ENCODE measurements at regions not wholly inside any gene's neighbourhood (a gene's known extent, or its start where the extent isn't known, plus 50 kb on each side); places are given as distances from the start of the nearest gene placed in this dataset.

DNA sequence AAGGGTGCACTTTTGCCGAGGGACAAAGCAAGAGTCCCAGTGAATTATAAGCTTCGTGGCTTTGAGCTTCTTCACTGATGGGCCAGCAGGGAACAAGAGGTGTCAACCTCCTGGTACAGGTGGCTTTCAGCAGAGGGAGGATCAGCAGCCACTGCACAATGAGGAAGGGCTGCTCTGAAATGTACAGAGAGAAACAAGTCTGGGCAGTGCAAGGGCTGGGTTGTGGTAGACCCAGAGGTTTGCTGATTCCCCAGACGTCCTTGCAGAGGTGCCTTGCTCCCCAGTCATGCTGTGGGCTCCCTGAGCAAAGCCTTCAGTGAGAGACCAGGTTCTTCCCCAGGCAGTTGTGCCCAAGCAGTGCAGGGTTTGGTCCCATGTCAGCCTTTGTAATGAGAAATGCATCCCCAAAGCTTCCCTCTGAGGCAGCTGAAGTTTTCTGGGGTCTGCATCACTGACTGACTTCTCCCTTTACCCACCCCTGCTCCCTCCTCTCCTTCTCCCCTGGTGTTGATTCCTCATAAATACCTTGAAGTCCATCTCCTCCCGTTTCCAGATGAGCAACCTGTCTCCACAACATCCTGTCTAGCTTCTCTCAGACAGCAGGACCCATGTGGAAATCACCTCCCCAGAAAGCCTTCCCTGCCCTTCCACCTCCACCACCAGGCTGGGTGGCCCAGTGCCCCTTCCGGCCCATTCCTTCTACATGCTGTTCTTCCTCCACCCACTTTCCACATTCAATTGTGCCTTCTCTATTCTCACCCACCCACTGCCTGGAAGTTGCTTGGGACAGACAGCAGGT lies 599.6 kb upstream of the ADAMTS16 start:
- no peaks in the 10 kb centered on the region for H3K27me3 Mint-ChIP-seq (ENCODE audit: unreplicated experiment)
- H3K4me1 Mint-ChIP-seq (ENCODE audit: low read depth, unreplicated experiment), result peaks cover 11% of the 10 kb centered on the region
- DNase-seq, result no peak
- TF ChIP-seq, protein P1, sequence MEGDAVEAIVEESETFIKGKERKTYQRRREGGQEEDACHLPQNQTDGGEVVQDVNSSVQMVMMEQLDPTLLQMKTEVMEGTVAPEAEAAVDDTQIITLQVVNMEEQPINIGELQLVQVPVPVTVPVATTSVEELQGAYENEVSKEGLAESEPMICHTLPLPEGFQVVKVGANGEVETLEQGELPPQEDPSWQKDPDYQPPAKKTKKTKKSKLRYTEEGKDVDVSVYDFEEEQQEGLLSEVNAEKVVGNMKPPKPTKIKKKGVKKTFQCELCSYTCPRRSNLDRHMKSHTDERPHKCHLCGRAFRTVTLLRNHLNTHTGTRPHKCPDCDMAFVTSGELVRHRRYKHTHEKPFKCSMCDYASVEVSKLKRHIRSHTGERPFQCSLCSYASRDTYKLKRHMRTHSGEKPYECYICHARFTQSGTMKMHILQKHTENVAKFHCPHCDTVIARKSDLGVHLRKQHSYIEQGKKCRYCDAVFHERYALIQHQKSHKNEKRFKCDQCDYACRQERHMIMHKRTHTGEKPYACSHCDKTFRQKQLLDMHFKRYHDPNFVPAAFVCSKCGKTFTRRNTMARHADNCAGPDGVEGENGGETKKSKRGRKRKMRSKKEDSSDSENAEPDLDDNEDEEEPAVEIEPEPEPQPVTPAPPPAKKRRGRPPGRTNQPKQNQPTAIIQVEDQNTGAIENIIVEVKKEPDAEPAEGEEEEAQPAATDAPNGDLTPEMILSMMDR (IDR thresholded peaks at IDR 0.05; ENCODE audit: partially characterized antibody, unreplicated experiment), result no peak
- no peak overlapping the region for H3K4me3 Mint-ChIP-seq (ENCODE audit: unreplicated experiment)
- H3K36me3 Mint-ChIP-seq (ENCODE audit: unreplicated experiment), result no peaks in the 10 kb centered on the region
- H3K27ac Mint-ChIP-seq (ENCODE audit: unreplicated experiment), result no peak overlapping the region
- no peaks in the 10 kb centered on the region for H3K9me3 Mint-ChIP-seq (ENCODE audit: unreplicated experiment)

DNA sequence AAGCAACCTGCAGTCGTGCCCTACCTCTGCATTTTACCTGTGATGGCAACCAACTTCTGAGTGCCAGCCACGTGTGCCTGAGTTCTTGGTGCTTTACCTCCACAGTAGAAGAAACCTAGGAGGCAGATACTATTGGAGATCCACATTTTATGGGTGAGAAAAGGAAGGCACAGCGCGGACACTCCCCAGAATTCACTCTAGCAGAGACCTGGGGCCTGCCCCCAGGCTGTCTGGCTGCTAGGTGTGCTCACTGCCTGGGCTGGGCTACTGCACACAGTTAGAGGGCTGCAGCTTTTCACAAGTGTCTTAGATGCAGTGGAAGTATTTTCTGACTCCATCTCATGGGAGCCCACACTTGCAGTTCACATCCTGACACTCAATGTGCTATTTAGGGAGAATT lies 598.8 kb upstream of the ADAMTS16 start:
- TF ChIP-seq, protein P1 (IDR thresholded peaks at IDR 0.05; ENCODE audit: partially characterized antibody, unreplicated experiment), result no peak
- Mint-ChIP-seq H3K4me1 (ENCODE audit: low read depth, unreplicated experiment) (peaks cover 15% of the 10 kb centered on the region), H3K27ac (ENCODE audit: unreplicated experiment) (no peak overlapping the region), H3K27me3 (ENCODE audit: unreplicated experiment) (no peaks in the 10 kb centered on the region), H3K4me3 (ENCODE audit: unreplicated experiment) (no peak overlapping the region), H3K36me3 (ENCODE audit: unreplicated experiment) (no peaks in the 10 kb centered on the region), H3K9me3 (ENCODE audit: unreplicated experiment) (no peaks in the 10 kb centered on the region)
- no peak for DNase-seq

DNA sequence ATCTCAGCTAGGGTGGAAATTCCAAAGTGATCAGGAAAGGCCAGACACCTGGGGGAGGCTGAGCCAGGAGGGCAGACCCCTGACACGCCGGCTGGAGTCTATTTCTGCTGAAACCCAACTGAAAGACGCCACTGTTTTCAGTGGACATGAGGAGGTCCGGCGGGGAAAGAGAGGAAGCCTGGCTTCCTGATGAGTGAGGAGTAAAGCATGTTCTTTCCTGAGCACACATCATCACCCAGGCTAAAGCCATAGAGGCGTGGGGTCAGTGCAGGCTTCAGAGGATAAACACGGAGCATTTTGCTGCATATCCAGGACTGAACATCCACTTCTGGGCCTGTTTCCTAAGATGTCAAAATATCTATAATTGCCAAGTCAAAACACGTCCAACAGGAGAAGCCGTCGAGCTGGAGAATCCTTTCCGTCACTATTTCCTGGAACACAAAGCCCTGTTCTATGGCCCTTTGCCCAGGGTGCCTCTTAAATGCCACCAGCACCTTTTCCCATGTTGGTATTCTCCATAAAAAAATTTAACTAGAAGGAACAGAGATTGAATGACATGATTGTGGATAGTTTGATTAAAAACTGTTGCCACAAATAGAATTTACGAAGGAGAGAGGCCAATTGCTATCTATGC lies 597.9 kb upstream of the ADAMTS16 start:
- TF ChIP-seq, protein P1 (IDR thresholded peaks at IDR 0.05; ENCODE audit: partially characterized antibody, unreplicated experiment), result no peak
- no peaks in the 10 kb centered on the region for H3K27me3 Mint-ChIP-seq (ENCODE audit: unreplicated experiment)
- H3K27ac Mint-ChIP-seq (ENCODE audit: unreplicated experiment), result no peak overlapping the region
- H3K4me1 Mint-ChIP-seq (ENCODE audit: low read depth, unreplicated experiment), result peaks cover 24% of the 10 kb centered on the region
- H3K36me3 Mint-ChIP-seq (ENCODE audit: unreplicated experiment), result no peaks in the 10 kb centered on the region
- H3K9me3 Mint-ChIP-seq (ENCODE audit: unreplicated experiment), result no peaks in the 10 kb centered on the region
- DNase-seq, result no peak
- no peak overlapping the region for H3K4me3 Mint-ChIP-seq (ENCODE audit: unreplicated experiment)

DNA sequence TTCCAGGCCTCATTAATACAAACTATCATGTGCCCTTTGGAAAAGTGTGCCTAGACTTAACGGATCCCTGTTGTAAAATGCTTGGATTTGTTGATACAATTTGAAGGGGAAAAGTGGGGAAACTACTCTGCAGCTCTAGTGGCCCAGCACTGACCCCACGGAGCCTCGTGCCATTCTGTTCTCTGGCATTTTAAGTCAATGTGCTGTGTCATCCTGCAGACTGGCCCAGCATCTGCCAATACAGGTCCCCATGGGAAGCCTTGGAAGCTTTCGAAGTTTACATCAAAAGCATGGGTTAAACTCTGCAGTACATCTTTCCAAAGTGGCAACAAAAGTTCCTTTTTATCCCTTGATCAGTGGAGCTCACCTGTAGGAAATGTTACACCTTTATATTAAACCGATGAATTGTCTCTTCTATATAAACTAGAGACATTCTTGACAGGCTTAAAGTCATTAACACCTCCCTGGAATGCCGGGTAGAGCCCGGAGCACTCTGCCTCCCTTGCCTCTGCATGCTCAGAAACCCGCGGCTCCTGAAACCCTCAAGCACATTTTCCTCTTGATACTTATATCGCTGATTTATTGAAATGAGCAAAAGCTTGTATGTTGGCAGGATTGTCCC lies 596.0 kb upstream of the ADAMTS16 start:
- Mint-ChIP-seq H3K27me3 (ENCODE audit: unreplicated experiment) (no peaks in the 10 kb centered on the region), H3K9me3 (ENCODE audit: unreplicated experiment) (no peaks in the 10 kb centered on the region), H3K4me1 (ENCODE audit: low read depth, unreplicated experiment) (peaks cover 26% of the 10 kb centered on the region), H3K27ac (ENCODE audit: unreplicated experiment) (no peak overlapping the region), H3K4me3 (ENCODE audit: unreplicated experiment) (no peak overlapping the region), H3K36me3 (ENCODE audit: unreplicated experiment) (no peaks in the 10 kb centered on the region)
- TF ChIP-seq, protein P1 (IDR thresholded peaks at IDR 0.05; ENCODE audit: partially characterized antibody, unreplicated experiment), result no peak
- DNase-seq, result no peak

DNA sequence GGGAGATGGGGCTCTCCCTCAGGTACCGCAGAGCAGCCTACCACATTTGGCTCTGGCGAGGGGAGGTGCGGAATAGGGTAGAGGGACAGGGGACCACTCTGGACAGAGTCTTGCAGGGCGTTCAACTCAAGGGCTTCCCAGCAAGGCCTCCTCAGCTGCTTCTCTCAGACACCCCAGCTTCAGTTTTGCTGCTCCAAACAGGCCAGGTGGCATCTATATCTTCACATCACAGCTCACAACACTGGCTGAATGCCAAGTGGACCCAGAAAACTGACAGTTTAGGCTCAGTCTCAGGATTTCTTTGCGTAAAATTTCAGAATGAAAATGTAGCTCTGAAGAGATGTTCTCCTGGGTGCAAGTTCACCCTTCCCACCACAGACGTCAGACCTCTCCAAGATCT lies 592.6 kb upstream of the ADAMTS16 start:
- Mint-ChIP-seq H3K27ac (ENCODE audit: unreplicated experiment) (no peak overlapping the region), H3K4me3 (ENCODE audit: unreplicated experiment) (no peak overlapping the region), H3K27me3 (ENCODE audit: unreplicated experiment) (no peaks in the 10 kb centered on the region), H3K36me3 (ENCODE audit: unreplicated experiment) (no peaks in the 10 kb centered on the region), H3K9me3 (ENCODE audit: unreplicated experiment) (peaks cover 1% of the 10 kb centered on the region), H3K4me1 (ENCODE audit: low read depth, unreplicated experiment) (peaks cover 39% of the 10 kb centered on the region)
- TF ChIP-seq, protein P1 (IDR thresholded peaks at IDR 0.05; ENCODE audit: partially characterized antibody, unreplicated experiment), result no peak
- no peak for DNase-seq

Measured in glutamatergic neuron (in vitro differentiated cells).